B cell (primary cell): ENCODE measurements at regions not wholly inside any gene's neighbourhood (a gene's known extent, or its start where the extent isn't known, plus 50 kb on each side); places are given as distances from the start of the nearest gene placed in this dataset.

Experiments
- CTCF ChIP-seq: fragments of 200-600 bp; IDR thresholded peaks from one replicate; pipeline ENCODE4 v1.8.0; 2022; ENCODE audit warnings: antibody characterized with exemption, mild to moderate bottlenecking
- EZH2 ChIP-seq: IDR thresholded peaks from 2 replicates; pipeline ENCODE4 v1.6.1; 2012; ENCODE audit warnings: borderline replicate concordance, low read depth, mild to moderate bottlenecking, moderate library complexity, low read length; ENCODE audit not compliant: insufficient read depth, poor library complexity, severe bottlenecking

GRCh38 chr3:82128271-82128670 lies 366.8 kb upstream of the GBE1 start:
- TF ChIP-seq CTCF (no peak), EZH2 (no peak)
